ENCODE measurements at regions not wholly inside any gene's neighbourhood (a gene's known extent, or its start where the extent isn't known, plus 50 kb on each side); places are given as distances from the start of the nearest gene placed in this dataset.

DNA sequence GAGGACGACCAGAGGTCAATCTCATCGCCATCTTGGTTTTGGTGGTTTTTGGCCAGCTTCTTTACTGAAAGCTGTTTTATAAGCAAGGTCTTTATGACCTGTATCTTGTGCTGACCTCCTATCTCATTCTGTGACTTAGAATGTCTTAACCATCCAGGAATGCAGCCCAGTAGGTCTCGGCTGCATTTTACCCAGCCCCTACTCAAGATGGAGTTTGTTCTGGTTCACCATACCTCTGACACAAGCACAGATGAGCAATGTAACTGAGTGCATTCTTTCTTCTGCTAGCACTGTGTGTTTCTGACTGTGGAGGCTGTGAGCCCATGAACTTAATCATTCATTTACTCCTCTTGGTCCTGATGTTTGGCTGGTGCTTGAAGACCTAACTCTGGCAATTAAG lies 794.5 kb upstream of the CELF2 start (continued):
- TF ChIP-seq EP300 (IDR thresholded peaks at IDR 0.05; ENCODE audit: borderline replicate concordance in 1 of 2, control insufficient read depth in 1 of 2, low read depth in 2 of 2, low read length in 2 of 2) (no peak), ZNF207 (IDR thresholded peaks at IDR 0.05; ENCODE audit: borderline replicate concordance) (no peak), ZZZ3 (IDR thresholded peaks at IDR 0.05; ENCODE audit: control insufficient read depth, insufficient read length, low read depth) (no peak), RCOR1 (conservative IDR thresholded peaks at IDR 0.05; ENCODE audit: low read depth, low read length) (no peak), TCF12 (IDR thresholded peaks at IDR 0.05; ENCODE audit: low read depth, low read length) (no peak), ESRRA (IDR thresholded peaks at IDR 0.05; ENCODE audit: low read length) (no peak), RFX5 (IDR thresholded peaks at IDR 0.05; ENCODE audit: low read depth, low read length) (no peak), PAX8 (IDR thresholded peaks at IDR 0.05) (no peak), STAT3 (IDR thresholded peaks at IDR 0.05; ENCODE audit: low read depth, low read length) (no peak)
- TF ChIP-seq, protein P1, sequence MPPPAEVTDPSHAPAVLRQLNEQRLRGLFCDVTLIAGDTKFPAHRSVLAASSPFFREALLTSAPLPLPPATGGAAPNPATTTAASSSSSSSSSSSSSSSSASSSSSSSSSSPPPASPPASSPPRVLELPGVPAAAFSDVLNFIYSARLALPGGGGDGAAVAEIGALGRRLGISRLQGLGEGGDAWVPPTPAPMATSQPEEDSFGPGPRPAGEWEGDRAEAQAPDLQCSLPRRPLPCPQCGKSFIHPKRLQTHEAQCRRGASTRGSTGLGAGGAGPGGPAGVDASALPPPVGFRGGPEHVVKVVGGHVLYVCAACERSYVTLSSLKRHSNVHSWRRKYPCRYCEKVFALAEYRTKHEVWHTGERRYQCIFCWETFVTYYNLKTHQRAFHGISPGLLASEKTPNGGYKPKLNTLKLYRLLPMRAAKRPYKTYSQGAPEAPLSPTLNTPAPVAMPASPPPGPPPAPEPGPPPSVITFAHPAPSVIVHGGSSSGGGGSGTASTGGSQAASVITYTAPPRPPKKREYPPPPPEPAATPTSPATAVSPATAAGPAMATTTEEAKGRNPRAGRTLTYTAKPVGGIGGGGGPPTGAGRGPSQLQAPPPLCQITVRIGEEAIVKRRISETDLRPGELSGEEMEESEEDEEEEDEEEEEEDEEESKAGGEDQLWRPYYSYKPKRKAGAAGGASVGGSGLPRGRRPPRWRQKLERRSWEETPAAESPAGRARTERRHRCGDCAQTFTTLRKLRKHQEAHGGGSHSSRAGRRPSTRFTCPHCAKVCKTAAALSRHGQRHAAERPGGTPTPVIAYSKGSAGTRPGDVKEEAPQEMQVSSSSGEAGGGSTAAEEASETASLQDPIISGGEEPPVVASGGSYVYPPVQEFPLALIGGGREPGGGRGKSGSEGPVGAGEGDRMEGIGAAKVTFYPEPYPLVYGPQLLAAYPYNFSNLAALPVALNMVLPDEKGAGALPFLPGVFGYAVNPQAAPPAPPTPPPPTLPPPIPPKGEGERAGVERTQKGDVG (CRISPR knock-in tag; IDR thresholded peaks at IDR 0.05): no peak
- TF ChIP-seq, protein P2, sequence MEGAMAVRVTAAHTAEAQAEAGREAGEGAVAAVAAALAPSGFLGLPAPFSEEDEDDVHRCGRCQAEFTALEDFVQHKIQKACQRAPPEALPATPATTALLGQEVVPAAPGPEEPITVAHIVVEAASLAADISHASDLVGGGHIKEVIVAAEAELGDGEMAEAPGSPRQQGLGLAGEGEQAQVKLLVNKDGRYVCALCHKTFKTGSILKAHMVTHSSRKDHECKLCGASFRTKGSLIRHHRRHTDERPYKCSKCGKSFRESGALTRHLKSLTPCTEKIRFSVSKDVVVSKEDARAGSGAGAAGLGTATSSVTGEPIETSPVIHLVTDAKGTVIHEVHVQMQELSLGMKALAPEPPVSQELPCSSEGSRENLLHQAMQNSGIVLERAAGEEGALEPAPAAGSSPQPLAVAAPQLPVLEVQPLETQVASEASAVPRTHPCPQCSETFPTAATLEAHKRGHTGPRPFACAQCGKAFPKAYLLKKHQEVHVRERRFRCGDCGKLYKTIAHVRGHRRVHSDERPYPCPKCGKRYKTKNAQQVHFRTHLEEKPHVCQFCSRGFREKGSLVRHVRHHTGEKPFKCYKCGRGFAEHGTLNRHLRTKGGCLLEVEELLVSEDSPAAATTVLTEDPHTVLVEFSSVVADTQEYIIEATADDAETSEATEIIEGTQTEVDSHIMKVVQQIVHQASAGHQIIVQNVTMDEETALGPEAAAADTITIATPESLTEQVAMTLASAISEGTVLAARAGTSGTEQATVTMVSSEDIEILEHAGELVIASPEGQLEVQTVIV (IDR thresholded peaks at IDR 0.05; ENCODE audit: borderline replicate concordance, partially characterized antibody): no peak
